PFSK-1 (cell line): ENCODE measurements at regions not wholly inside any gene's neighbourhood (a gene's known extent, or its start where the extent isn't known, plus 50 kb on each side); places are given as distances from the start of the nearest gene placed in this dataset.

Experiments used
- FOXP2 ChIP-seq: optimal IDR thresholded peaks from 2 replicates; pipeline ENCODE3; 2011; ENCODE audit warnings: borderline replicate concordance, control low read depth, inconsistent platforms; ENCODE audit not compliant: insufficient read depth; ENCODE audit errors: extremely low read length, extremely low read depth
- POLR2AphosphoS5 ChIP-seq: IDR thresholded peaks from 2 replicates; pipeline ENCODE4 v1.6.1; 2012; ENCODE audit warnings: low read depth, mild to moderate bottlenecking, control low read depth, low read length, moderate library complexity
- REST ChIP-seq, 2 experiments: IDR thresholded peaks; 2 replicates each; pipeline versions ENCODE4 v1.6.1 to v1.8.0; 2011 to 2012; ENCODE audit warnings: low read depth in 2 of 2, low read length in 2 of 2, control low read depth in 1 of 2, inconsistent platforms in 1 of 2, mild to moderate bottlenecking in 1 of 2, moderate library complexity in 1 of 2; ENCODE audit not compliant: insufficient read depth in 1 of 2
- SIN3A ChIP-seq: IDR thresholded peaks from 2 replicates; pipeline ENCODE4 v1.6.1; 2012; ENCODE audit warnings: mild to moderate bottlenecking, low read length, moderate library complexity, borderline replicate concordance; ENCODE audit not compliant: insufficient read depth
- TAF1 ChIP-seq: IDR thresholded peaks from 2 replicates; pipeline ENCODE4 v1.6.1; 2012; ENCODE audit warnings: low read length, control low read depth, borderline replicate concordance; ENCODE audit not compliant: insufficient read depth

GRCh38 chr5:26805076-26805475, 233.3 kb downstream of the CDH9 start:
- no peak for TF ChIP-seq REST (IDR thresholded peaks at IDR 0.05; ENCODE audit: insufficient read depth in 1 of 2, low read depth in 2 of 2, low read length in 2 of 2)
- no peak for TF ChIP-seq TAF1
- no peak for TF ChIP-seq POLR2AphosphoS5
- no peak for TF ChIP-seq FOXP2
- TF ChIP-seq SIN3A, result no peak

DNA sequence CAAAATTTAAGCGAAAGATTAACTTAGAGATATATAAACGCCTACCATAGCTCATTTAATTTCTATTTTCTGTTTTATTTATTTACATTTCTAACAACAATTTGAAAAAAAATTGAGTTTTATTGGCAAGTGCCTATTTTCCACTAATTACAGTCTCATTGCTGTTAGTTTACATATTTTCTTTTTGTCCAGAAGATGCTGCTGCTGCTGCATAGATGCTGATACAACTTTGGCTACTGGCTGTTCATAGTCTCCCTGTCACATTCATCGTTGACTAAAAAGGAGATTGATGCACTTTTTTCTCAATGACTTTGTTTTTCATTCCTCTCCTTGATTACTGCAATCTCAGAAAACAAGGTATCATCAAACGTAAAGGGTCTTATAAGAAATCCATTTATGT, 235.4 kb downstream of the CDH9 start:
- TF ChIP-seq FOXP2 (no peak), SIN3A (no peak), REST (IDR thresholded peaks at IDR 0.05; ENCODE audit: insufficient read depth in 1 of 2, low read depth in 2 of 2, low read length in 2 of 2) (no peak), POLR2AphosphoS5 (no peak), TAF1 (no peak)

- TF ChIP-seq REST (IDR thresholded peaks at IDR 0.05; ENCODE audit: insufficient read depth in 1 of 2, low read depth in 2 of 2, low read length in 2 of 2) (no peak), POLR2AphosphoS5 (no peak), SIN3A (no peak), TAF1 (no peak)
These were observed 247.0 kb downstream of the CDH9 start for GRCh38 chr5:26791433-26791832.

DNA sequence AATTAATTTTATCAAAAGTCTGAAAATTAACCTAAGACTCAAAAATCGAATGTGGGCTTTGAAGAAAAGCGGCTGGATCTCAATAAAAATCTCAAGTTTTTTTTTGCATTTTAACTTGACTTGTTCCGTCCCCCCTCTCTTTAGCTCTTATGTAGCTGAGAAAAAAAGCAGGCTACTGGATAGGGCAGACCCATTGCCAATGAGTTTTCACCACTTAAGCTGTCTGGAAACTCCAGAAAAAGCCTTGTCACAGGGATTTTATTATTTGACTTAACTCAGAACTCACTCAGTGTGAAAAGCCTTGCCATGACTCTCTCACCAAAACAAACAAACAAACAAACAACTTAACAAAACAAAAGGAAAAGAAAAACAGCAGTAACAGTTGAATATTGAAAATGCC, 247.4 kb downstream of the CDH9 start:
- TF ChIP-seq POLR2AphosphoS5 (no peak), FOXP2 (no peak), SIN3A (no peak), TAF1 (no peak), REST (IDR thresholded peaks at IDR 0.05; ENCODE audit: insufficient read depth in 1 of 2, low read depth in 2 of 2, low read length in 2 of 2) (no peak)

DNA sequence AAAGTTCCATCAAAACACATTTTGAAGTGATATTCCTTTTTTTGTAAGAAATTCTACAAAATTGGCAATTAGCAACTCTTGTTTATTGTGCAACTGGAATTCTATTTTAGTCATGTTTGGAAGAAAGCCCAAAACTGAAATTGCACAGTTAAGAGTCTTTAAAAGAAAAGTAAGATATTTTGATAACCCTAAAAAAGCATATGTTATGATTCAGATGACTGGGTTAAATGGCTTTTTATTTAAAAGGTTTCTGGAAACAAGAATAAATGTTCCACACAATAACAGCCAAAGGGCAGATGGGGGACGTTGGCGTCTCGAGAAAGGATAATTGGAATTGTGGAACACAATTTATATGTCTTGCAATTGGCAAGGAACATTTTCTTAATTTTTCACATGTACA, 275.2 kb downstream of the CDH9 start:
- TF ChIP-seq TAF1 (no peak), SIN3A (no peak), REST (IDR thresholded peaks at IDR 0.05; ENCODE audit: insufficient read depth in 1 of 2, low read depth in 2 of 2, low read length in 2 of 2) (no peak), POLR2AphosphoS5 (no peak), FOXP2 (no peak)
